Cardiac muscle cell (in vitro differentiated cells and primary cell): ENCODE measurements at regions not wholly inside any gene's neighbourhood (a gene's known extent, or its start where the extent isn't known, plus 50 kb on each side); places are given as distances from the start of the nearest gene placed in this dataset.

Experiments used
- DNase-seq, 2 donors: peaks; one replicate each; pipeline versions ENCODE4 v3.0.0 to v3.0.0-alpha.2; 2010 to 2017; ENCODE audit warnings: low read depth in 1 of 2, low spot score in 1 of 2
- H3K27ac ChIP-seq: fragments of 200-600 bp; sonication (generic); 2 replicates; pipeline ENCODE4 v1.5.1; 2016
- H3K27me3 ChIP-seq: fragments of 200-600 bp; sonication (generic); 2 replicates; pipeline ENCODE4 v1.6.0; 2016; ENCODE audit warnings: control low read depth
- H3K36me3 ChIP-seq: fragments of 200-600 bp; sonication (generic); 2 replicates; pipeline ENCODE4 v1.5.1; 2016; ENCODE audit warnings: control low read depth
- H3K4me1 ChIP-seq: fragments of 200-600 bp; sonication (generic); 2 replicates; pipeline ENCODE4 v1.8.1; 2017; ENCODE audit warnings: low read depth, mild to moderate bottlenecking, mixed run types
- H3K4me3 ChIP-seq: fragments of 200-600 bp; sonication (generic); 2 replicates; pipeline ENCODE4 v1.5.1; 2016; ENCODE audit warnings: mild to moderate bottlenecking
- H3K9me3 ChIP-seq: fragments of 200-600 bp; sonication (generic); 2 replicates; pipeline ENCODE4 v1.5.1; 2017; ENCODE audit warnings: low read depth, mild to moderate bottlenecking, control low read depth
- CTCF ChIP-seq: IDR thresholded peaks from 2 replicates; pipeline ENCODE4 v1.5.1; 2012; ENCODE audit warnings: low read depth, mild to moderate bottlenecking, low read length

- Histone ChIP-seq H3K9me3 (no peaks in the 10 kb centered on the region), H3K36me3 (no peaks in the 10 kb centered on the region), H3K4me1 (no peaks in the 10 kb centered on the region), H3K4me3 (no peak overlapping the region), H3K27ac (no peak overlapping the region), H3K27me3 (no peaks in the 10 kb centered on the region)
- DNase-seq, result no peak
- no peak for TF ChIP-seq CTCF
Measured at GRCh38 chr13:90947976-90948375, 399.5 kb upstream of the MIR17HG start.

- H3K36me3 ChIP-seq, result no peaks in the 10 kb centered on the region
- no peak for DNase-seq
- no peak overlapping the region for H3K27ac ChIP-seq
- H3K9me3 ChIP-seq, result no peaks in the 10 kb centered on the region
- peaks cover 8% of the 10 kb centered on the region for H3K4me1 ChIP-seq
- no peaks in the 10 kb centered on the region for H3K27me3 ChIP-seq
- H3K4me3 ChIP-seq, result no peak overlapping the region
- no peak for TF ChIP-seq CTCF
Measured at GRCh38 chr13:90950160-90950559, 397.3 kb upstream of the MIR17HG start.

- no peak for TF ChIP-seq CTCF
- no peak for DNase-seq
- H3K9me3 ChIP-seq, result no peaks in the 10 kb centered on the region
- H3K27me3 ChIP-seq, result no peaks in the 10 kb centered on the region
- no peak overlapping the region for H3K27ac ChIP-seq
- H3K4me1 ChIP-seq, result peaks cover 21% of the 10 kb centered on the region
- no peak overlapping the region for H3K4me3 ChIP-seq
- no peaks in the 10 kb centered on the region for H3K36me3 ChIP-seq
Measured at GRCh38 chr13:90951663-90952062, 395.8 kb upstream of the MIR17HG start.

GRCh38 chr13:90952326-90952725 is 395.2 kb upstream of the MIR17HG start:
- peaks cover 21% of the 10 kb centered on the region for H3K4me1 ChIP-seq
- no peak overlapping the region for H3K27ac ChIP-seq
- no peaks in the 10 kb centered on the region for H3K9me3 ChIP-seq
- no peak for DNase-seq
- H3K27me3 ChIP-seq, result no peaks in the 10 kb centered on the region
- no peak for TF ChIP-seq CTCF
- H3K36me3 ChIP-seq, result no peaks in the 10 kb centered on the region
- H3K4me3 ChIP-seq, result no peak overlapping the region

GRCh38 chr13:90954605-90955195 is 392.8 kb upstream of the MIR17HG start:
- no peak for DNase-seq
- Histone ChIP-seq H3K4me1 (peaks cover 23% of the 10 kb centered on the region), H3K4me3 (no peak overlapping the region), H3K9me3 (no peaks in the 10 kb centered on the region), H3K36me3 (no peaks in the 10 kb centered on the region), H3K27ac (no peak overlapping the region), H3K27me3 (no peaks in the 10 kb centered on the region)
- TF ChIP-seq CTCF, result no peak
